GM23338 (cell line): ENCODE measurements at regions not wholly inside any gene's neighbourhood (a gene's known extent, or its start where the extent isn't known, plus 50 kb on each side); places are given as distances from the start of the nearest gene placed in this dataset.

Experiments
- ATAC-seq: fragments of 200-7000 bp; cut with Tn5 transposase; 3 replicates; pipeline ENCODE4 v1.9.1; 2020
- DNase-seq: peaks from one replicate; pipeline ENCODE4 v3.0.0-alpha.2; 2015; ENCODE audit warnings: low spot score
- H2AFZ ChIP-seq: fragments of 200-600 bp; sonication (generic); 2 replicates; pipeline ENCODE4 v1.8.0; 2016; ENCODE audit warnings: antibody characterized with exemption, mild to moderate bottlenecking, moderate library complexity
- H3F3A ChIP-seq: fragments of 200-600 bp; sonication (generic); replicated peaks from 2 replicates; pipeline ENCODE4 v1.8.0; 2017; ENCODE audit warnings: antibody characterized with exemption, mixed run types, low read depth
- H3K27ac ChIP-seq: fragments of 200-600 bp; sonication (generic); 2 replicates; pipeline ENCODE4 v1.6.1; 2016; ENCODE audit warnings: low read depth
- H3K27me3 ChIP-seq: fragments of 200-600 bp; sonication (generic); 2 replicates; pipeline ENCODE4 v1.8.0; 2016; ENCODE audit warnings: mild to moderate bottlenecking, mixed run types, moderate library complexity; ENCODE audit not compliant: insufficient read depth
- H3K36me3 ChIP-seq: fragments of 200-600 bp; sonication (generic); 2 replicates; pipeline ENCODE4 v1.8.0; 2016; ENCODE audit warnings: mild to moderate bottlenecking; ENCODE audit not compliant: insufficient read depth
- H3K4me1 ChIP-seq: fragments of 200-600 bp; sonication (generic); 2 replicates; pipeline ENCODE4 v1.8.0; 2016; ENCODE audit warnings: mild to moderate bottlenecking, moderate library complexity; ENCODE audit not compliant: insufficient read depth
- H3K4me2 ChIP-seq: fragments of 200-600 bp; sonication (generic); 2 replicates; pipeline ENCODE4 v1.7.1; 2017; ENCODE audit warnings: mixed run types
- H3K4me3 ChIP-seq: fragments of 200-600 bp; sonication (generic); 2 replicates; pipeline ENCODE4 v1.6.1; 2016; ENCODE audit warnings: mixed run types
- H3K79me2 ChIP-seq: fragments of 200-600 bp; sonication (generic); replicated peaks from 2 replicates; pipeline ENCODE4 v1.8.0; 2017; ENCODE audit warnings: mild to moderate bottlenecking; ENCODE audit not compliant: insufficient read depth
- H3K9me2 ChIP-seq: fragments of 200-600 bp; sonication (generic); 2 replicates; pipeline ENCODE4 v1.8.0; 2017; ENCODE audit not compliant: insufficient read depth
- H4K20me1 ChIP-seq: fragments of 200-600 bp; sonication (generic); replicated peaks from 2 replicates; pipeline ENCODE4 v1.8.0; 2017; ENCODE audit warnings: mild to moderate bottlenecking; ENCODE audit not compliant: insufficient read depth
- H3K27ac Mint-ChIP-seq: 2 replicates; pipeline ENCODE4 v1.8.0; 2020; ENCODE audit warnings: inconsistent platforms, mild to moderate bottlenecking, moderate library complexity, mixed read lengths
- H3K27me3 Mint-ChIP-seq: 3 replicates; pipeline ENCODE4 v1.8.0; 2022; ENCODE audit warnings: low read depth, mild to moderate bottlenecking, moderate library complexity, mixed read lengths, inconsistent platforms; ENCODE audit not compliant: insufficient read depth, poor library complexity
- H3K36me3 Mint-ChIP-seq: 3 replicates; pipeline ENCODE4 v1.8.0; 2021; ENCODE audit warnings: low read depth, mild to moderate bottlenecking, inconsistent platforms, moderate library complexity, mixed read lengths
- H3K4me1 Mint-ChIP-seq: 3 replicates; pipeline ENCODE4 v1.8.0; 2020; ENCODE audit warnings: mild to moderate bottlenecking, inconsistent platforms, mixed read lengths
- H3K4me3 Mint-ChIP-seq: 3 replicates; pipeline ENCODE4 v1.8.0; 2021; ENCODE audit warnings: moderate library complexity, mild to moderate bottlenecking, inconsistent platforms, mixed read lengths
- H3K9me3 Mint-ChIP-seq: 3 replicates; pipeline ENCODE4 v1.8.0; 2020; ENCODE audit warnings: moderate library complexity, mild to moderate bottlenecking, inconsistent platforms, mixed read lengths
- CREB1 ChIP-seq: fragments of 250-450 bp; sonication (Bioruptor Pico); IDR thresholded peaks from 2 replicates; pipeline ENCODE4 v1.5.0; 2020; ENCODE audit warnings: low read depth, mild to moderate bottlenecking, moderate library complexity
- CTCF ChIP-seq, 2 experiments: fragments of 200-600 bp in 1 of 2; sonication (generic) in 1 of 2; conservative IDR thresholded peaks; 2 replicates each; pipeline versions ENCODE4 v1.5.1 to v1.6.1; 2016 to 2017; ENCODE audit warnings: antibody characterized with exemption in 2 of 2, low read depth in 2 of 2, mild to moderate bottlenecking in 2 of 2, moderate library complexity in 1 of 2
- ETS1 ChIP-seq: IDR thresholded peaks from 2 replicates; pipeline ENCODE4 v1.6.1; 2016; ENCODE audit warnings: antibody characterized with exemption
- EZH2 ChIP-seq: fragments of 200-600 bp; sonication (generic); IDR thresholded peaks from one replicate; pipeline ENCODE4 v1.8.0; 2017; ENCODE audit warnings: antibody characterized with exemption, mild to moderate bottlenecking, low read depth; ENCODE audit not compliant: unreplicated experiment
- EZH2phosphoT487 ChIP-seq: fragments of 200-600 bp; sonication (generic); IDR thresholded peaks from one replicate; pipeline ENCODE4 v1.8.1; 2018; ENCODE audit warnings: antibody characterized with exemption; ENCODE audit not compliant: unreplicated experiment
- JUNB ChIP-seq: IDR thresholded peaks from one replicate; pipeline ENCODE4 v1.6.1; 2016; ENCODE audit warnings: antibody characterized with exemption; ENCODE audit not compliant: unreplicated experiment
- NANOG ChIP-seq: IDR thresholded peaks from 2 replicates; pipeline ENCODE4 v1.6.1; 2016; ENCODE audit warnings: antibody characterized with exemption, borderline replicate concordance
- POLR2AphosphoS5 ChIP-seq: IDR thresholded peaks from 2 replicates; pipeline ENCODE4 v1.6.1; 2016; ENCODE audit warnings: antibody characterized with exemption, low read depth
- STAT1 ChIP-seq: IDR thresholded peaks from one replicate; pipeline ENCODE4 v1.6.1; 2016; ENCODE audit warnings: antibody characterized with exemption; ENCODE audit not compliant: unreplicated experiment
- ZNF114 ChIP-seq: fragments of 250-450 bp; sonication (Bioruptor Pico); IDR thresholded peaks from 2 replicates; pipeline ENCODE4 v1.5.0; 2020; ENCODE audit warnings: mild to moderate bottlenecking, moderate library complexity
- ZNF331 ChIP-seq: fragments of 250-450 bp; sonication (Bioruptor Pico); IDR thresholded peaks from 2 replicates; pipeline ENCODE4 v1.5.0; 2020; ENCODE audit warnings: low read depth, mild to moderate bottlenecking, moderate library complexity
- TF ChIP-seq, protein P1 (sequence below): fragments of 250-450 bp; sonication (Bioruptor Pico); IDR thresholded peaks from 2 replicates; pipeline ENCODE4 v1.5.0; 2020; ENCODE audit warnings: mild to moderate bottlenecking, moderate library complexity
- TF ChIP-seq, protein P2 (sequence below): IDR thresholded peaks from one replicate; pipeline ENCODE4 v1.6.1; 2018; ENCODE audit warnings: antibody characterized with exemption; ENCODE audit not compliant: unreplicated experiment

DNA sequence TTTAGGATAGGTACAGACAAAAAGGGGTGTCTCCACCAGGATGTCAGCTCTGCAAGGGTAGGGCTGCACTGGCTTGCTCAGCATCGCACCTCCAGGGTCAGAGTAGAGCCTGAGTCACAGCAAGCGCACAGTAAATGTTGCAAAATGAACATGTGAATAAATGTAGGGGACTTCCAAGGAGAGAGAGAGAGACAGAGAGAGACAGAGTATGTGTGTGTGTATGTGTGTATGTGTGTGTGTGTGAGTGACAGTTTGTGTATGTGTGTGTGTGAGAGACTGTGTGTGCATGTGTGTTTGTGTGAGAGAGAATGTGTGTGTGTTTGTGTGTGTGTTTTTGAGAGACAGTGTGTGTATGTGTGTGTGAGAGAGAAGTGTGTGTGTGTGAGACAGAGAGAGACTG lies 163.3 kb downstream of the RPS24 start:
- Histone ChIP-seq H3K27me3 (no peaks in the 10 kb centered on the region), H3K9me2 (no peaks in the 10 kb centered on the region), H4K20me1 (no peaks in the 10 kb centered on the region), H3K27ac (no peak overlapping the region), H3K4me2 (no peak overlapping the region), H3F3A (no peaks in the 10 kb centered on the region), H3K4me3 (no peak overlapping the region), H3K79me2 (no peaks in the 10 kb centered on the region), H3K36me3 (no peaks in the 10 kb centered on the region), H2AFZ (no peak overlapping the region), H3K4me1 (no peaks in the 10 kb centered on the region)
- Mint-ChIP-seq H3K4me1 (no peaks in the 10 kb centered on the region; the same call in 2 of the 3 replicates), H3K27ac (no peak overlapping the region), H3K36me3 (no peaks in the 10 kb centered on the region), H3K4me3 (no peak overlapping the region), H3K9me3 (peaks cover 17% of the 10 kb centered on the region), H3K27me3 (peaks cover 4% of the 10 kb centered on the region)
- ATAC-seq = no peak
- no peak for DNase-seq
- TF ChIP-seq NANOG (no peak), EZH2 (no peak), CTCF (conservative IDR thresholded peaks at IDR 0.05; ENCODE audit: low read depth in 2 of 2) (no peak), ZNF114 (CRISPR knock-in tag) (no peak), POLR2AphosphoS5 (no peak), STAT1 (no peak), CREB1 (CRISPR knock-in tag) (no peak), ETS1 (no peak), ZNF331 (CRISPR knock-in tag) (no peak), EZH2phosphoT487 (no peak), JUNB (no peak)
- TF ChIP-seq, protein P1, sequence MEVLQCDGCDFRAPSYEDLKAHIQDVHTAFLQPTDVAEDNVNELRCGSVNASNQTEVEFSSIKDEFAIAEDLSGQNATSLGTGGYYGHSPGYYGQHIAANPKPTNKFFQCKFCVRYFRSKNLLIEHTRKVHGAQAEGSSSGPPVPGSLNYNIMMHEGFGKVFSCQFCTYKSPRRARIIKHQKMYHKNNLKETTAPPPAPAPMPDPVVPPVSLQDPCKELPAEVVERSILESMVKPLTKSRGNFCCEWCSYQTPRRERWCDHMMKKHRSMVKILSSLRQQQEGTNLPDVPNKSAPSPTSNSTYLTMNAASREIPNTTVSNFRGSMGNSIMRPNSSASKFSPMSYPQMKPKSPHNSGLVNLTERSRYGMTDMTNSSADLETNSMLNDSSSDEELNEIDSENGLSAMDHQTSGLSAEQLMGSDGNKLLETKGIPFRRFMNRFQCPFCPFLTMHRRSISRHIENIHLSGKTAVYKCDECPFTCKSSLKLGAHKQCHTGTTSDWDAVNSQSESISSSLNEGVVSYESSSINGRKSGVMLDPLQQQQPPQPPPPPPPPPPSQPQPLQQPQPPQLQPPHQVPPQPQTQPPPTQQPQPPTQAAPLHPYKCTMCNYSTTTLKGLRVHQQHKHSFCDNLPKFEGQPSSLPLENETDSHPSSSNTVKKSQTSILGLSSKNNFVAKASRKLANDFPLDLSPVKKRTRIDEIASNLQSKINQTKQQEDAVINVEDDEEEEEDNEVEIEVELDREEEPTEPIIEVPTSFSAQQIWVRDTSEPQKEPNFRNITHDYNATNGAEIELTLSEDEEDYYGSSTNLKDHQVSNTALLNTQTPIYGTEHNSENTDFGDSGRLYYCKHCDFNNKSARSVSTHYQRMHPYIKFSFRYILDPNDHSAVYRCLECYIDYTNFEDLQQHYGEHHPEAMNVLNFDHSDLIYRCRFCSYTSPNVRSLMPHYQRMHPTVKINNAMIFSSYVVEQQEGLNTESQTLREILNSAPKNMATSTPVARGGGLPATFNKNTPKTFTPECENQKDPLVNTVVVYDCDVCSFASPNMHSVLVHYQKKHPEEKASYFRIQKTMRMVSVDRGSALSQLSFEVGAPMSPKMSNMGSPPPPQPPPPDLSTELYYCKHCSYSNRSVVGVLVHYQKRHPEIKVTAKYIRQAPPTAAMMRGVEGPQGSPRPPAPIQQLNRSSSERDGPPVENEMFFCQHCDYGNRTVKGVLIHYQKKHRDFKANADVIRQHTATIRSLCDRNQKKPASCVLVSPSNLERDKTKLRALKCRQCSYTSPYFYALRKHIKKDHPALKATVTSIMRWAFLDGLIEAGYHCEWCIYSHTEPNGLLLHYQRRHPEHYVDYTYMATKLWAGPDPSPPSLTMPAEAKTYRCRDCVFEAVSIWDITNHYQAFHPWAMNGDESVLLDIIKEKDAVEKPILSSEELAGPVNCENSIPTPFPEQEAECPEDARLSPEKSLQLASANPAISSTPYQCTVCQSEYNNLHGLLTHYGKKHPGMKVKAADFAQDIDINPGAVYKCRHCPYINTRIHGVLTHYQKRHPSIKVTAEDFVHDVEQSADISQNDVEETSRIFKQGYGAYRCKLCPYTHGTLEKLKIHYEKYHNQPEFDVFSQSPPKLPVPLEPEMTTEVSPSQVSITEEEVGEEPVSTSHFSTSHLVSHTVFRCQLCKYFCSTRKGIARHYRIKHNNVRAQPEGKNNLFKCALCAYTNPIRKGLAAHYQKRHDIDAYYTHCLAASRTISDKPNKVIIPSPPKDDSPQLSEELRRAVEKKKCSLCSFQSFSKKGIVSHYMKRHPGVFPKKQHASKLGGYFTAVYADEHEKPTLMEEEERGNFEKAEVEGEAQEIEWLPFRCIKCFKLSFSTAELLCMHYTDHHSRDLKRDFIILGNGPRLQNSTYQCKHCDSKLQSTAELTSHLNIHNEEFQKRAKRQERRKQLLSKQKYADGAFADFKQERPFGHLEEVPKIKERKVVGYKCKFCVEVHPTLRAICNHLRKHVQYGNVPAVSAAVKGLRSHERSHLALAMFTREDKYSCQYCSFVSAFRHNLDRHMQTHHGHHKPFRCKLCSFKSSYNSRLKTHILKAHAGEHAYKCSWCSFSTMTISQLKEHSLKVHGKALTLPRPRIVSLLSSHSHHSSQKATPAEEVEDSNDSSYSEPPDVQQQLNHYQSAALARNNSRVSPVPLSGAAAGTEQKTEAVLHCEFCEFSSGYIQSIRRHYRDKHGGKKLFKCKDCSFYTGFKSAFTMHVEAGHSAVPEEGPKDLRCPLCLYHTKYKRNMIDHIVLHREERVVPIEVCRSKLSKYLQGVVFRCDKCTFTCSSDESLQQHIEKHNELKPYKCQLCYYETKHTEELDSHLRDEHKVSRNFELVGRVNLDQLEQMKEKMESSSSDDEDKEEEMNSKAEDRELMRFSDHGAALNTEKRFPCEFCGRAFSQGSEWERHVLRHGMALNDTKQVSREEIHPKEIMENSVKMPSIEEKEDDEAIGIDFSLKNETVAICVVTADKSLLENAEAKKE (CRISPR knock-in tag) = no peak
- TF ChIP-seq, protein P2, sequence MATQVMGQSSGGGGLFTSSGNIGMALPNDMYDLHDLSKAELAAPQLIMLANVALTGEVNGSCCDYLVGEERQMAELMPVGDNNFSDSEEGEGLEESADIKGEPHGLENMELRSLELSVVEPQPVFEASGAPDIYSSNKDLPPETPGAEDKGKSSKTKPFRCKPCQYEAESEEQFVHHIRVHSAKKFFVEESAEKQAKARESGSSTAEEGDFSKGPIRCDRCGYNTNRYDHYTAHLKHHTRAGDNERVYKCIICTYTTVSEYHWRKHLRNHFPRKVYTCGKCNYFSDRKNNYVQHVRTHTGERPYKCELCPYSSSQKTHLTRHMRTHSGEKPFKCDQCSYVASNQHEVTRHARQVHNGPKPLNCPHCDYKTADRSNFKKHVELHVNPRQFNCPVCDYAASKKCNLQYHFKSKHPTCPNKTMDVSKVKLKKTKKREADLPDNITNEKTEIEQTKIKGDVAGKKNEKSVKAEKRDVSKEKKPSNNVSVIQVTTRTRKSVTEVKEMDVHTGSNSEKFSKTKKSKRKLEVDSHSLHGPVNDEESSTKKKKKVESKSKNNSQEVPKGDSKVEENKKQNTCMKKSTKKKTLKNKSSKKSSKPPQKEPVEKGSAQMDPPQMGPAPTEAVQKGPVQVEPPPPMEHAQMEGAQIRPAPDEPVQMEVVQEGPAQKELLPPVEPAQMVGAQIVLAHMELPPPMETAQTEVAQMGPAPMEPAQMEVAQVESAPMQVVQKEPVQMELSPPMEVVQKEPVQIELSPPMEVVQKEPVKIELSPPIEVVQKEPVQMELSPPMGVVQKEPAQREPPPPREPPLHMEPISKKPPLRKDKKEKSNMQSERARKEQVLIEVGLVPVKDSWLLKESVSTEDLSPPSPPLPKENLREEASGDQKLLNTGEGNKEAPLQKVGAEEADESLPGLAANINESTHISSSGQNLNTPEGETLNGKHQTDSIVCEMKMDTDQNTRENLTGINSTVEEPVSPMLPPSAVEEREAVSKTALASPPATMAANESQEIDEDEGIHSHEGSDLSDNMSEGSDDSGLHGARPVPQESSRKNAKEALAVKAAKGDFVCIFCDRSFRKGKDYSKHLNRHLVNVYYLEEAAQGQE = no peak
